Skeletal muscle satellite cell (primary cell): ENCODE measurements at regions not wholly inside any gene's neighbourhood (a gene's known extent, or its start where the extent isn't known, plus 50 kb on each side); places are given as distances from the start of the nearest gene placed in this dataset.

Source experiments
- H3K27me3 ChIP-seq: 2 replicates; pipeline ENCODE4 v1.7.0; 2013; ENCODE audit warnings: low read length; ENCODE audit not compliant: control insufficient read depth, insufficient read depth
- H3K36me3 ChIP-seq: 2 replicates; pipeline ENCODE4 v1.7.0; 2013; ENCODE audit warnings: mild to moderate bottlenecking, control low read depth, low read length; ENCODE audit not compliant: insufficient read depth
- H3K4me1 ChIP-seq: 2 replicates; pipeline ENCODE4 v1.7.0; 2013; ENCODE audit warnings: low read length; ENCODE audit not compliant: control insufficient read depth, insufficient read depth
- H3K4me2 ChIP-seq: 2 replicates; pipeline ENCODE4 v1.7.0; 2013; ENCODE audit warnings: mild to moderate bottlenecking, low read length
- H3K4me3 ChIP-seq: 2 replicates; pipeline ENCODE4 v1.7.0; 2013; ENCODE audit warnings: low read length
- H3K9ac ChIP-seq: 2 replicates; pipeline ENCODE4 v1.7.0; 2013; ENCODE audit warnings: mild to moderate bottlenecking, low read depth, low read length, moderate library complexity
- H3K9me3 ChIP-seq: replicated peaks from 2 replicates; pipeline ENCODE4 v1.7.0; 2013; ENCODE audit warnings: mild to moderate bottlenecking, control low read depth, low read length

GRCh38 chr11:33455867-33456463 lies 198.8 kb downstream of the HIPK3 start:
- Histone ChIP-seq H3K4me3 (no peak overlapping the region), H3K4me1 (peaks cover 15% of the 10 kb centered on the region), H3K27me3 (no peaks in the 10 kb centered on the region), H3K9ac (no peak overlapping the region), H3K36me3 (no peaks in the 10 kb centered on the region), H3K9me3 (no peaks in the 10 kb centered on the region), H3K4me2 (no peak overlapping the region)

GRCh38 chr11:33454264-33454663 lies 197.1 kb downstream of the HIPK3 start:
- Histone ChIP-seq H3K4me2 (no peak overlapping the region), H3K36me3 (no peaks in the 10 kb centered on the region), H3K4me1 (peaks cover 21% of the 10 kb centered on the region), H3K27me3 (no peaks in the 10 kb centered on the region), H3K4me3 (no peak overlapping the region), H3K9ac (no peak overlapping the region), H3K9me3 (no peaks in the 10 kb centered on the region)

- Histone ChIP-seq H3K4me1 (peaks cover 30% of the 10 kb centered on the region), H3K27me3 (no peaks in the 10 kb centered on the region), H3K4me2 (peak overlapping the region; percentile 57), H3K4me3 (no peak overlapping the region), H3K9me3 (no peaks in the 10 kb centered on the region), H3K9ac (no peak overlapping the region), H3K36me3 (no peaks in the 10 kb centered on the region)
Measured at GRCh38 chr11:33452836-33453624, 195.8 kb downstream of the HIPK3 start.

GRCh38 chr11:33451364-33451763 lies 194.2 kb downstream of the HIPK3 start:
- Histone ChIP-seq H3K4me2 (no peak overlapping the region), H3K4me1 (peaks cover 33% of the 10 kb centered on the region), H3K9me3 (no peaks in the 10 kb centered on the region), H3K36me3 (no peaks in the 10 kb centered on the region), H3K27me3 (no peaks in the 10 kb centered on the region), H3K4me3 (no peak overlapping the region), H3K9ac (no peak overlapping the region)

GRCh38 chr11:33449798-33450197 lies 192.6 kb downstream of the HIPK3 start:
- H3K4me1 ChIP-seq, result peaks cover 49% of the 10 kb centered on the region
- H3K27me3 ChIP-seq, result no peaks in the 10 kb centered on the region
- no peaks in the 10 kb centered on the region for H3K9me3 ChIP-seq
- no peak overlapping the region for H3K4me3 ChIP-seq
- H3K36me3 ChIP-seq, result no peaks in the 10 kb centered on the region
- H3K9ac ChIP-seq, result no peak overlapping the region
- no peak overlapping the region for H3K4me2 ChIP-seq

GRCh38 chr11:33448461-33449130 lies 191.4 kb downstream of the HIPK3 start:
- Histone ChIP-seq H3K4me3 (no peak overlapping the region), H3K9ac (no peak overlapping the region), H3K9me3 (no peaks in the 10 kb centered on the region), H3K36me3 (no peaks in the 10 kb centered on the region), H3K4me1 (peaks cover 48% of the 10 kb centered on the region), H3K4me2 (no peak overlapping the region), H3K27me3 (no peaks in the 10 kb centered on the region)

GRCh38 chr11:33445761-33446161 lies 188.6 kb downstream of the HIPK3 start:
- peaks cover 36% of the 10 kb centered on the region for H3K4me1 ChIP-seq
- H3K9ac ChIP-seq, result no peak overlapping the region
- H3K4me3 ChIP-seq, result no peak overlapping the region
- no peaks in the 10 kb centered on the region for H3K9me3 ChIP-seq
- H3K27me3 ChIP-seq, result no peaks in the 10 kb centered on the region
- no peaks in the 10 kb centered on the region for H3K36me3 ChIP-seq
- no peak overlapping the region for H3K4me2 ChIP-seq

GRCh38 chr11:33444835-33445594 lies 187.8 kb downstream of the HIPK3 start:
- no peaks in the 10 kb centered on the region for H3K36me3 ChIP-seq
- peaks cover 36% of the 10 kb centered on the region for H3K4me1 ChIP-seq
- no peak overlapping the region for H3K4me2 ChIP-seq
- H3K4me3 ChIP-seq, result no peak overlapping the region
- no peak overlapping the region for H3K9ac ChIP-seq
- H3K27me3 ChIP-seq, result no peaks in the 10 kb centered on the region
- H3K9me3 ChIP-seq, result no peaks in the 10 kb centered on the region

- Histone ChIP-seq H3K36me3 (no peaks in the 10 kb centered on the region), H3K4me3 (no peak overlapping the region), H3K27me3 (no peaks in the 10 kb centered on the region), H3K4me2 (no peak overlapping the region), H3K9me3 (no peaks in the 10 kb centered on the region), H3K9ac (no peak overlapping the region), H3K4me1 (peaks cover 24% of the 10 kb centered on the region)
Measured at GRCh38 chr11:33443684-33444083, 186.5 kb downstream of the HIPK3 start.

- no peaks in the 10 kb centered on the region for H3K36me3 ChIP-seq
- no peaks in the 10 kb centered on the region for H3K4me1 ChIP-seq
- no peaks in the 10 kb centered on the region for H3K27me3 ChIP-seq
- H3K4me3 ChIP-seq, result no peak overlapping the region
- no peak overlapping the region for H3K9ac ChIP-seq
- H3K9me3 ChIP-seq, result no peaks in the 10 kb centered on the region
- H3K4me2 ChIP-seq, result no peak overlapping the region
Measured at GRCh38 chr11:33438301-33438700, 181.1 kb downstream of the HIPK3 start.

GRCh38 chr11:33437529-33437928 lies 180.3 kb downstream of the HIPK3 start:
- Histone ChIP-seq H3K36me3 (no peaks in the 10 kb centered on the region), H3K4me1 (no peaks in the 10 kb centered on the region), H3K9me3 (no peaks in the 10 kb centered on the region), H3K9ac (no peak overlapping the region), H3K4me3 (no peak overlapping the region), H3K27me3 (no peaks in the 10 kb centered on the region), H3K4me2 (no peak overlapping the region)
